ENCODE measurements at regions not wholly inside any gene's neighbourhood (a gene's known extent, or its start where the extent isn't known, plus 50 kb on each side); places are given as distances from the start of the nearest gene placed in this dataset.

DNA sequence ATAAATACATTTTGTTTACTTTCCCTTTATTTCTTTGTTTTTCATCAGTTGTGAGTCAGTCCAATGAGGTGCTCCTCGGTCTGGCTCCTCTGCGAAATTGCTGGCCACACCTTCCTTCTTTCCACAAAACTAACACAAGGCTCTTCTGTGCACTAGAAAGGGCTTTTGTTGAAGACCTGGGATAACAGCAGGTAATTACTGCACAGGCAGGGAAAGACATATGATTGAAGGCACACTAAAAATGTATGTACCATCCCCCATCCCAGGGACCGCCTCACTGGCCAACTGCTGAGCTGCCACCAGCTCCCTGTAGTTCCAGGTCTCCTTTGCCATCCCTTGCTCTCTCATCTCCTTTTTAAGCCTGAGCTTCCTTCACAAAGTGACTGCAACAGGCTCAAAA is 180.5 kb downstream of the EFNB2 start:
- no peaks in the 10 kb centered on the region for H3K4me1 ChIP-seq (ENCODE audit: control insufficient read depth, insufficient read depth, low read length)
- no peaks in the 10 kb centered on the region for H3K36me3 ChIP-seq (ENCODE audit: control insufficient read depth in 2 of 2, insufficient read depth in 2 of 2, low read length in 2 of 2)
- H3K27me3 ChIP-seq (ENCODE audit: control insufficient read depth in 1 of 2, insufficient read depth in 2 of 2, low read length in 2 of 2): no peaks in the 10 kb centered on the region
- H3K4me3 ChIP-seq (ENCODE audit: low read length in 2 of 2): no peak overlapping the region
- no peak overlapping the region for H3K9ac ChIP-seq (ENCODE audit: low read length in 2 of 2)
- H3K27ac ChIP-seq (ENCODE audit: low read length): no peak overlapping the region
- no peaks in the 10 kb centered on the region for H3K9me3 ChIP-seq (ENCODE audit: control insufficient read depth in 2 of 2, low read length in 2 of 2)

DNA sequence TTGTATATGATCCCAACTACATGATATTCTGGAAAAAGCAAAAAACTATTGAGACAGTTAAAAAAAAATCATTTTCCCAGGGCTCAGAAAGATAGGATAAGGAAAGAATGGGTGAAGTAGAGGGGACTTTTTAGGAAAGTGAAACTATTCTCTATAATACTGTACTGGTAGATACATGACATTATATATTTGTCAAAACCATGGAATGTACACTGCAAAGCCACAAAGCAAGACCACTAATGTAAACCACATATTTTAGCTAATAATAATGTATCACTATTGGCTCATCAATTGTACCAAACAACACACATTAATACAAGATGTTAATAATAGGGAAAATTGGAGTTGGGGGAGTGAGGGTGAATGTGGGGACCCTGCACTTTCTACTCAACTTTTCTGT is 182.6 kb downstream of the EFNB2 start:
- Histone ChIP-seq H3K9ac (ENCODE audit: low read length in 2 of 2) (no peak overlapping the region), H3K27me3 (ENCODE audit: control insufficient read depth in 1 of 2, insufficient read depth in 2 of 2, low read length in 2 of 2) (peaks cover 4 to 9% of the 10 kb centered on the region in 2 donors), H3K4me3 (ENCODE audit: low read length in 2 of 2) (no peak overlapping the region), H3K36me3 (ENCODE audit: control insufficient read depth in 2 of 2, insufficient read depth in 2 of 2, low read length in 2 of 2) (no peaks in the 10 kb centered on the region), H3K9me3 (ENCODE audit: control insufficient read depth in 2 of 2, low read length in 2 of 2) (no peaks in the 10 kb centered on the region), H3K27ac (ENCODE audit: low read length) (no peak overlapping the region), H3K4me1 (ENCODE audit: control insufficient read depth, insufficient read depth, low read length) (peaks cover 5% of the 10 kb centered on the region)

DNA sequence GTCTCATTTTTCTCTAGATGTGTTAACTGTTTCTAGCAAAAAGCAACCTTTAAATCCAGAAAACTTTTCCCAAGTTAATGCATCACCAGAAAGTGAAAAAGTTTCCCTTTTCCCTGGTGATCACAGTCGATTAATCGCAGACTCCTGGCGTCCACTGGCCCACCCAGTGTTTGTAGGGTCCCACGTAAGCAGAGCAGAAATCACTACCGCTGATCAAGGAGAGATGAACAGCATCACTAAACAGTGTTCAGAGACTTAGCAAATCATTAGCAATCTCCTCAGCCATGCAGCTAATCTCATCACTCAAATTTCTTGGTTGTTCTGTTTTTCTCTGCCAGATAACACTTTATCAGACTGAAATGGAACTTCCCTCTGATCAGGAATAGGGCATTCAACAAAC is 184.2 kb downstream of the EFNB2 start:
- Histone ChIP-seq H3K27me3 (ENCODE audit: control insufficient read depth in 1 of 2, insufficient read depth in 2 of 2, low read length in 2 of 2) (peaks cover 6 to 9% of the 10 kb centered on the region in 2 donors), H3K4me3 (ENCODE audit: low read length in 2 of 2) (no peak overlapping the region), H3K27ac (ENCODE audit: low read length) (no peak overlapping the region), H3K9ac (ENCODE audit: low read length in 2 of 2) (no peak overlapping the region), H3K9me3 (ENCODE audit: control insufficient read depth in 2 of 2, low read length in 2 of 2) (no peaks in the 10 kb centered on the region), H3K36me3 (ENCODE audit: control insufficient read depth in 2 of 2, insufficient read depth in 2 of 2, low read length in 2 of 2) (no peaks in the 10 kb centered on the region), H3K4me1 (ENCODE audit: control insufficient read depth, insufficient read depth, low read length) (peaks cover 5% of the 10 kb centered on the region)

DNA sequence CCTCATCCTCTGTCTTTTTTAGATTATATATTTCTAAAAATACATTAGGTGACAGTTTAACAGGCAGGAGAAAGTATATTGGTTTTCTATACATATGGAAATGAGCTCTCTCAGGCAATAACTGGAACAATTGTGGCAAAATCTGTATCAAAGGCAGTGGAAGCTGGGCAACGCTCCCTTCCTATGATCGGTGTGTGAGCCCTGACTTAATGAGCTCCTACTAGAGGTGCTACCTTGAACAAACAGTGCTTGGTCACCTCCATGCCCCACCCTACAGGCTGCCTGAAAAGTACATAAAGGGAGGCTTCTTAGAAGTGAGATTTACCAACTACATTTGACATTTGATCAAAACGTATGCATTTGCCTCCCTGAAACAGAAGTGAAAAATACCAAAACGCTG is 185.3 kb downstream of the EFNB2 start:
- peaks cover 6 to 9% of the 10 kb centered on the region in 2 donors for H3K27me3 ChIP-seq (ENCODE audit: control insufficient read depth in 1 of 2, insufficient read depth in 2 of 2, low read length in 2 of 2)
- peaks cover 5% of the 10 kb centered on the region for H3K4me1 ChIP-seq (ENCODE audit: control insufficient read depth, insufficient read depth, low read length)
- no peaks in the 10 kb centered on the region for H3K36me3 ChIP-seq (ENCODE audit: control insufficient read depth in 2 of 2, insufficient read depth in 2 of 2, low read length in 2 of 2)
- H3K27ac ChIP-seq (ENCODE audit: low read length): no peak overlapping the region
- H3K4me3 ChIP-seq (ENCODE audit: low read length in 2 of 2): no peak overlapping the region
- H3K9me3 ChIP-seq (ENCODE audit: control insufficient read depth in 2 of 2, low read length in 2 of 2): no peaks in the 10 kb centered on the region
- no peak overlapping the region for H3K9ac ChIP-seq (ENCODE audit: low read length in 2 of 2)

DNA sequence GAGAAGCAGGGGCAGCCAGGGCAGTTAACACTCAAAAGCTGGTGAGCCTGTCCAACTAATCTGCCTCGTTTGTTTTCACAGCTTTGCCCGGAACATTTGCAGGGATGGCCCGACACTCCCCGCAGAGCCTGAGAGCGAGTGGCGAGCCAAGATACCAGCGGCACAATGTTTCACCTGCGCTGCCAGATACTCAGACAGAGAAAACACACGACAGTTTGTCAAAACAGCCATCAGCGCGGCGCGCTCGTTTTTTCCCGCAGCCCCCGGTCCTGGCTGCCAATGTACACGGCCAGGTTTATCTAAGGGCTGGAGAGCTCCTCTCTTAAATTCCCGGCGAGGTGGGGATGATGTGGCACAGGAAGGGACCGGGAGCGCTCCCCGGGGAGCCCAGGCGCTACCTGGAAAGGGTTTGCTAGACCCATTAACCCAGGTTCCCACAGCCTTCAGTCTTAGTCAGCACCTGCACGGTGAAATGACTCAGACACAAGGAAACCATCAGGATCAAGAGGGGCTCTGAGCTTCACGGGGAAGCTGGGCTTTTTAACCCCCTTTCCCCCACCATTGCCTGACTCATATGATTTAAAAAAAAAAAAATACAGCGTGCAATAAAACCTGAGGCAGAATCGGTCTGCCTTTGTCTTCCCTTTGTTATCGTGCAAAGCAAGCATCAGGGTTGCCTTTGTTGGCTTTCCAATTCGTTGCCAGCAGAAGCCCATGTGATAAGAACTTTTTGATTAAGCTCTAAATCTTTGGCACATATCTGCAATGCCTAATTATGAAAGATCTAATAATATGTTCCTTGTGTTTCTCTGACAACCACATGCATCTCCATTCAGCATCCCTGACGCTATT is 186.2 kb downstream of the EFNB2 start:
- Histone ChIP-seq H3K9me3 (ENCODE audit: control insufficient read depth in 2 of 2, low read length in 2 of 2) (no peaks in the 10 kb centered on the region), H3K4me1 (ENCODE audit: control insufficient read depth, insufficient read depth, low read length) (peaks cover 5% of the 10 kb centered on the region), H3K27ac (ENCODE audit: low read length) (no peak overlapping the region), H3K9ac (ENCODE audit: low read length in 2 of 2) (no peak overlapping the region), H3K27me3 (ENCODE audit: control insufficient read depth in 1 of 2, insufficient read depth in 2 of 2, low read length in 2 of 2) (peaks cover 6 to 9% of the 10 kb centered on the region in 2 donors), H3K36me3 (ENCODE audit: control insufficient read depth in 2 of 2, insufficient read depth in 2 of 2, low read length in 2 of 2) (no peaks in the 10 kb centered on the region), H3K4me3 (ENCODE audit: low read length in 2 of 2) (peak overlapping the region; percentile 48 to 66)

DNA sequence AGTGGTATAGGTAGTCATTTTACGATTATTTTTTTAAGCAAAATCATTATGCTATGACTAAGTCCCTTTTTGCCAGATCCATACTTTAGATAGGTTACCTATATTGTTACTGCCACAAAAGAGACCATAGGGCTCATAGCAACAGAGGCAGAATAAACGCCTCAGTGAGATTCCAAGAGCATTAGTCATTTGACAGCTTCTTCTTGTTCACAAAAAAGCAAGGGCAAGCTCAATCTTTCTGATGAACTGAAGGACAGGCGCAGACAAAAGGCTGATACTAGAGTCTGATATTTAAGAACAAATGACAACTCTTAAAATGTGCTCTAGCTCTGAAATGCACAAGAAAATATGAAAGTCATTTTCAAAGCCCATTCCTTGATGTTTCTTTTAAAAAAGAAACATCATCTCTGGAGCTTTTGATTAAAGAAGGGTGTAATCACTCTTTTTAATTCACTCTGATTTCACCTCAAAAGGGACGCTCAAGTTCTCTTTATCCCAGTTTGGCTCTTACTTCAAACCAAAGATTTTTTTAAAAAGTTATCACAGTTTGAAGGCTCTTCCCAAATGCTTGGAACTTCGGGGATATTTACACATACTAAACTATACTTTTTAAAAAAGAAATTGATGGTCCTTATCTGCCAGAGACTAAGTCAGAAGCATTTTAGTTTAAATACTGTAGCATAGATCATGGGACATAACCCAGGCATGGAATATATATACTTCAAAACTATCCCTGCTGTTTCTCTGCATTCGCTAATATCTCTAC is 187.2 kb downstream of the EFNB2 start:
- Histone ChIP-seq H3K27me3 (ENCODE audit: control insufficient read depth in 1 of 2, insufficient read depth in 2 of 2, low read length in 2 of 2) (peaks cover 6 to 9% of the 10 kb centered on the region in 2 donors), H3K36me3 (ENCODE audit: control insufficient read depth in 2 of 2, insufficient read depth in 2 of 2, low read length in 2 of 2) (no peaks in the 10 kb centered on the region), H3K9ac (ENCODE audit: low read length in 2 of 2) (no peak overlapping the region), H3K4me3 (ENCODE audit: low read length in 2 of 2) (peak overlapping the region in 1 of 2 donors; percentile 66), H3K27ac (ENCODE audit: low read length) (no peak overlapping the region), H3K9me3 (ENCODE audit: control insufficient read depth in 2 of 2, low read length in 2 of 2) (no peaks in the 10 kb centered on the region), H3K4me1 (ENCODE audit: control insufficient read depth, insufficient read depth, low read length) (peaks cover 5% of the 10 kb centered on the region)

DNA sequence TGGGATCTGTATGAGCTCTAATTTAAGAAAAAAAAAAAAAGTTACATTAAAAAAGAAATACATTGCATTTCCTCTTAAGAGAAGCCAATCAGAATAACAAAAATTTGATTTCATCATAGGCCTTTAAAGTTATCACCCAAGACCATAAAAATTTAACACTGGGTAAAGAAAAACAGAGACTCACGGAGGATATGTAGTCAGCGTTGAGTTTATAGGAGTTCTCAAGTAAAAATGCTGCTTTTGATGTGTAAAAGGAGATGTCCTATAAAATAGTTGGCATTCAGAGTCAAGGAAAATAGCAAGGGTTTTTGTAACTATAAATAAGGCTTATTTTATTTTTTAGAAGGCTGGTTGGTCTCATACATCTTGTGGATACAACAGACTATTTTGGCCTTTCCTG is 191.1 kb downstream of the EFNB2 start:
- Histone ChIP-seq H3K36me3 (ENCODE audit: control insufficient read depth in 2 of 2, insufficient read depth in 2 of 2, low read length in 2 of 2) (no peaks in the 10 kb centered on the region), H3K4me1 (ENCODE audit: control insufficient read depth, insufficient read depth, low read length) (peaks cover 5% of the 10 kb centered on the region), H3K4me3 (ENCODE audit: low read length in 2 of 2) (no peak overlapping the region), H3K9ac (ENCODE audit: low read length in 2 of 2) (no peak overlapping the region), H3K27ac (ENCODE audit: low read length) (no peak overlapping the region), H3K9me3 (ENCODE audit: control insufficient read depth in 2 of 2, low read length in 2 of 2) (peaks cover 6 to 7% of the 10 kb centered on the region in 2 donors), H3K27me3 (ENCODE audit: control insufficient read depth in 1 of 2, insufficient read depth in 2 of 2, low read length in 2 of 2) (peaks cover 6% of the 10 kb centered on the region in 2 donors)

DNA sequence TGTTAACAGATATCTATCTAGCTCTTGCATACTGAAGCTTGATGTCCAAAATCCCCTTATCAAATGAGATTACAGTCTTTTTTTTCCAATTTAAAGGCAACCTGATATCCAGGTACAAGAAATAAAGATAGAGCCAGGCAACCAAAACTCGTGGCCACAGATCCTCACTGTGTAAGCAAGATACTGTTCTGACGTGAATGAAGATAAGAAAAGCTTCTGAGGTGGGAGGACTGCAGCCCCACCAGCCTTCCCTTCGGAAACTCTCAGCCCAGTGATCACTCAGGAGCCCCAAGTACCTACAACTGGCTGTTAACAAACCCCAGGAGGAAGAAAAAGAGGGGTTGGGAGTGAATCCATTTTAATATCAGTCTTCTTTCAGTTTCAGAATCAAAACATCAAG is 191.6 kb downstream of the EFNB2 start:
- H3K27ac ChIP-seq (ENCODE audit: low read length): no peak overlapping the region
- H3K9ac ChIP-seq (ENCODE audit: low read length in 2 of 2): no peak overlapping the region
- peaks cover 2% of the 10 kb centered on the region for H3K4me1 ChIP-seq (ENCODE audit: control insufficient read depth, insufficient read depth, low read length)

DNA sequence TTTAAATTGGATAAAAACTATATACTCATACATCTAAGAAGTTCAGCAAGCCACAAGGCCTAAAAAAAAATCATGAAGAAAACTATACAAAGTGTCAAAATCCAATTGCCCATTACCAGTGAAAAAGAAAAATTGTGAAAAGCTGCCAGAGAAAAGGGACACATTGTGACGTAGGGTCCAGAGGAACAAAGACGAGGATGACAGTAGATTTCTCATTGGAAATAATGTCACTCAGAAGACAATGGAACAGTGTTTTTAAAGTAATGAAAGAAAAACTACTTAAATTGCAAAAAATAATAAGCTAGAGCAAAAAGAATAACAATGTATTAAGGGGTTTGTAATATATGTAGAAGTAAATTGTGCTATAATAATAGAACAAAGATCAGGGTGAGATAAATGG is 195.2 kb downstream of the EFNB2 start:
- Histone ChIP-seq H3K4me1 (ENCODE audit: control insufficient read depth, insufficient read depth, low read length) (no peaks in the 10 kb centered on the region), H3K36me3 (ENCODE audit: control insufficient read depth in 2 of 2, insufficient read depth in 2 of 2, low read length in 2 of 2) (no peaks in the 10 kb centered on the region), H3K9ac (ENCODE audit: low read length in 2 of 2) (no peak overlapping the region), H3K27me3 (ENCODE audit: control insufficient read depth in 1 of 2, insufficient read depth in 2 of 2, low read length in 2 of 2) (no peaks in the 10 kb centered on the region), H3K9me3 (ENCODE audit: control insufficient read depth in 2 of 2, low read length in 2 of 2) (peaks cover 7 to 8% of the 10 kb centered on the region in 2 donors), H3K27ac (ENCODE audit: low read length) (no peak overlapping the region), H3K4me3 (ENCODE audit: low read length in 2 of 2) (no peak overlapping the region)

More for the DNA sequence above, 191.6 kb downstream of the EFNB2 start:
- no peaks in the 10 kb centered on the region for H3K36me3 ChIP-seq (ENCODE audit: control insufficient read depth in 2 of 2, insufficient read depth in 2 of 2, low read length in 2 of 2)
- peaks cover under 1 to 2% of the 10 kb centered on the region in 2 donors for H3K27me3 ChIP-seq (ENCODE audit: control insufficient read depth in 1 of 2, insufficient read depth in 2 of 2, low read length in 2 of 2)
- H3K4me3 ChIP-seq (ENCODE audit: low read length in 2 of 2): no peak overlapping the region
- H3K9me3 ChIP-seq (ENCODE audit: control insufficient read depth in 2 of 2, low read length in 2 of 2): peaks cover 6 to 7% of the 10 kb centered on the region in 2 donors

DNA sequence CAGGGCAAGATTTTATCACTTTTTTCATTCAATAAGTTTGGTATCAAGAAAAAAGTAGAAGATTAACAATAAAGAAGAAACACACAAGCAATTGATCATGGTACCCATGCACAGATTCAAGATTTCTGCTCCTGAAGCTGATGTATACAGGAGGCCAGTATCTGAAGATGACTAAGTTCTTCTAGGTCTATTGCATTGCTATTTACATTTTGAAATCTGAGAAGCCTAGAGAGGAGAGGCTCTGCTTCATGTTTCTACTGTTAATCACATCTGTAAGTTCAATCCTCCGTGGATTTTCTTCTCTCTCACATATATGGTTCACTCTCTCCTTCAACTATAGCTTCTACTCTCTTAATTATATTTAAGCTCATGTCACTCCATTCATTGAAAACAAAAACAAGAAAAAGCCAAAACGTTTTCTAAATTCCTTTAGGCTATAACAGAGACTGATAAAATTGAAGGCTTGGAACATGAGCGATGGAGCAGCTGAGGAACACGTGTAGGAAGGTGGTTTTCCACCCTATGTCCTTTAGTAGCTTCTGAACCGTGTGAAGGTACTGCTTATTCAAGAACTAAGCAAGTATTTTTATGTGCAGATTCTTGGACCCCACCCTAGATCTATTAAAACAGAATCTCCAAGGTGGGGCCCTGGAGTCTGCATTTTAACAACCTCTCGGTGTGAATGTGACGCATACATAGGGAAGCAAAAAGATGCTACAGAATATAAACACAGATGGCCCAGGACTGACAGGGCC is 198.2 kb downstream of the EFNB2 start:
- H3K9ac ChIP-seq (ENCODE audit: low read length in 2 of 2): no peak overlapping the region
- H3K27ac ChIP-seq (ENCODE audit: low read length): no peak overlapping the region
- H3K9me3 ChIP-seq (ENCODE audit: control insufficient read depth in 2 of 2, low read length in 2 of 2): peaks cover 7 to 8% of the 10 kb centered on the region in 2 donors
- H3K4me1 ChIP-seq (ENCODE audit: control insufficient read depth, insufficient read depth, low read length): no peaks in the 10 kb centered on the region
- no peaks in the 10 kb centered on the region for H3K27me3 ChIP-seq (ENCODE audit: control insufficient read depth in 1 of 2, insufficient read depth in 2 of 2, low read length in 2 of 2)
- H3K4me3 ChIP-seq (ENCODE audit: low read length in 2 of 2): no peak overlapping the region
- no peaks in the 10 kb centered on the region for H3K36me3 ChIP-seq (ENCODE audit: control insufficient read depth in 2 of 2, insufficient read depth in 2 of 2, low read length in 2 of 2)
